ENCODE measurements at regions not wholly inside any gene's neighbourhood (a gene's known extent, or its start where the extent isn't known, plus 50 kb on each side); places are given as distances from the start of the nearest gene placed in this dataset.

DNA sequence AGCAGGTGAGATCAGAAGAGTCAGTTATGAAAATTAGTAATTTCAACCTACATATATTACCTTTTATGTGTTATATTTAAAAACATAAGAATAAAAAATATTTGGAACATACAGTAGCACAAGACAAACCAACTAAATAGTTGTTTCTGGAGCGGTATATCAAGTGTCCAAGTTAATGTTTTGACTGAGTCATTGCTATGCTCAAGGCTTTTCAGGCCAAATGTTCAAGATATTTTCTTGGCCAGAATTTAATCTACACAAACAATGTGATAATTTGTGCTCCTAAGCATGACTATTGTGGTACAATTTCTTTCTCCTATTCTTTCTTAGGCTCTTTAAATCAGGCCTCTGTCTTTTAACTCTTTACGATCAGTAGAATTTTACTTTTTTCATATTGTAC, 412.4 kb downstream of the RAP2B start:
- Histone ChIP-seq H3K9me3 (no peaks in the 10 kb centered on the region), H3K4me3 (no peak overlapping the region), H3K27ac (no peak overlapping the region), H3K36me3 (no peaks in the 10 kb centered on the region), H3K27me3 (no peaks in the 10 kb centered on the region), H3K4me1 (no peaks in the 10 kb centered on the region)
- no peak for DNase-seq (ENCODE audit: low spot score in 2 of 2)
- intact Hi-C loops (cut with DNase I; ENCODE audit: low total_unique reads) = no loop called here
- TF ChIP-seq POLR2A (IDR thresholded peaks at IDR 0.05) = no peak
- no peak for TF ChIP-seq POLR2AphosphoS5 (IDR thresholded peaks at IDR 0.05)
- TF ChIP-seq, protein P1, sequence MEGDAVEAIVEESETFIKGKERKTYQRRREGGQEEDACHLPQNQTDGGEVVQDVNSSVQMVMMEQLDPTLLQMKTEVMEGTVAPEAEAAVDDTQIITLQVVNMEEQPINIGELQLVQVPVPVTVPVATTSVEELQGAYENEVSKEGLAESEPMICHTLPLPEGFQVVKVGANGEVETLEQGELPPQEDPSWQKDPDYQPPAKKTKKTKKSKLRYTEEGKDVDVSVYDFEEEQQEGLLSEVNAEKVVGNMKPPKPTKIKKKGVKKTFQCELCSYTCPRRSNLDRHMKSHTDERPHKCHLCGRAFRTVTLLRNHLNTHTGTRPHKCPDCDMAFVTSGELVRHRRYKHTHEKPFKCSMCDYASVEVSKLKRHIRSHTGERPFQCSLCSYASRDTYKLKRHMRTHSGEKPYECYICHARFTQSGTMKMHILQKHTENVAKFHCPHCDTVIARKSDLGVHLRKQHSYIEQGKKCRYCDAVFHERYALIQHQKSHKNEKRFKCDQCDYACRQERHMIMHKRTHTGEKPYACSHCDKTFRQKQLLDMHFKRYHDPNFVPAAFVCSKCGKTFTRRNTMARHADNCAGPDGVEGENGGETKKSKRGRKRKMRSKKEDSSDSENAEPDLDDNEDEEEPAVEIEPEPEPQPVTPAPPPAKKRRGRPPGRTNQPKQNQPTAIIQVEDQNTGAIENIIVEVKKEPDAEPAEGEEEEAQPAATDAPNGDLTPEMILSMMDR (IDR thresholded peaks at IDR 0.05) = no peak

DNA sequence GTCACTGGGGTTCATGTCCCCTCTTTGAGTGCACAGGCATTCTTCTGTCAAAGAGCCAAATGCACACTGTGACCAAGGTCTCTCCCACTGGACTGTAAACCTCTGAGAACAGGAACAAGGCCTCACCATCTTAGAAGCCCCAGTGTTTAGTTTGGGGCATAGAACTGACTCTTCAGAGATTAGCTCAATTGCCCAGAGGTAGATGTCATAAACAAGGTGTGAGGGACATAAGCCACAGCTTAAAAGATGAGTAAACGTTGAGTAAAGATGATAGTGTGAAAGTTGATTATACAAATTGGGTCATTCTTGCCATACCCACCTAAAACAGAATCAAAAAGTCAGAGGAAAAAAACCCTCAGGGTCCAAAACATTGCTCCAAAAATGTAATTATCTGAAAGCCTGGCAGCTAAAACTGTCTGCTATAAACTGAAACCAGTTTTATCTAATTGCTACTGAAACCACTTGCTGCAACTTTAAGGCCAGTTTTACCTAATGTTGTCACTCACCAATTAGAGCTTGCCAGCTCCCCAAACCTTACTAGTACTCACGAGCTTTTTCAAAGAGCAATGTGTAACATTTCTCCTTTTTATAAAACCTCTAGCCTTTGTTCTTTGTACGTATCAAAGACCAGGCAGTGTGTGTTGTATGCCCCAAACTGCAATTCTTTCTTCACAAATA, 415.2 kb downstream of the RAP2B start:
- TF ChIP-seq, protein P1 (IDR thresholded peaks at IDR 0.05) = no peak
- TF ChIP-seq POLR2A (IDR thresholded peaks at IDR 0.05) (no peak), POLR2AphosphoS5 (IDR thresholded peaks at IDR 0.05) (no peak)
- no peaks in the 10 kb centered on the region for H3K9me3 ChIP-seq
- H3K4me1 ChIP-seq = no peaks in the 10 kb centered on the region
- DNase-seq (ENCODE audit: low spot score in 2 of 2) = no peak
- no peaks in the 10 kb centered on the region for H3K36me3 ChIP-seq
- H3K4me3 ChIP-seq = no peak overlapping the region
- H3K27ac ChIP-seq = no peak overlapping the region
- no peaks in the 10 kb centered on the region for H3K27me3 ChIP-seq
- intact Hi-C loops (cut with DNase I; ENCODE audit: low total_unique reads) = no loop called here

DNA sequence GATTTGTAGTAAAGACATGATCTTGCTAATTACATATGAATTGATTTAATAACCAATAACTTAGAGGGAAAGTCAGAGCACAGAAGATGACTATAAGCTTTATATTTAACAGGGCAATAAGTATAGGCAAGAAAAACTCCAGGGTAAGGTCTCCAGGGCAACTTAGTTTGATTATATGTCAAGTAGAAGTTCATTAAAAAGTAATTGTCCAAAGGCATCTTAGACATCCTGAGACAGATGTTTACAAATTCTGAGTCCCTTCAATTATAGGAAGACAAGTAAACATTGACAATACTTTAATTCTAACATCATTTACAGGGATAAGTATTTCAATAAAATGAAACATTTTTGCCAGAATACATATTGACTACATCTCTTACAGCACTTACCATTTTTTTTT, 416.0 kb downstream of the RAP2B start:
- DNase-seq (ENCODE audit: low spot score in 2 of 2) = no peak
- intact Hi-C loops (cut with DNase I; ENCODE audit: low total_unique reads) = no loop called here
- TF ChIP-seq POLR2AphosphoS5 (IDR thresholded peaks at IDR 0.05) (no peak), POLR2A (IDR thresholded peaks at IDR 0.05) (no peak)
- TF ChIP-seq, protein P1 (IDR thresholded peaks at IDR 0.05) = no peak
- Histone ChIP-seq H3K4me3 (no peak overlapping the region), H3K4me1 (no peaks in the 10 kb centered on the region), H3K36me3 (no peaks in the 10 kb centered on the region), H3K9me3 (no peaks in the 10 kb centered on the region), H3K27ac (no peak overlapping the region), H3K27me3 (no peaks in the 10 kb centered on the region)

DNA sequence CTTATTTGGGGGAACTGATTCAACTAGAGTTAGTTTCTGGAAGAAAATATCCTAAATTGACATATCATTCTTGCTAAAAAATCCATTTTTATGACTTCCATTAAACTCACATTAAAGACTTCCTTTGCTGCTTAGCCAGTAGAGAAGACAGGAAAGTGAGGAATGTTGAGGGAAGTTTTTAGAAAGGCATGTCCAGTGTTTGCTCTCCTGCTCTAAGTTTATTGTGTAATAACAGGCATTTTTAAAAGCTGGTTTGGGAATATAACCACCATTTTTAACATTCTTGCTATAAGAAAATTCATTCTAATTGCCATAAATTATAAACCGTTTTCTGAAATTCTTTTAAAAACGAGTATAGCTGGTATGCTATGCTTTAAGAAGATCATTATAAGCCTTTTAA, 428.0 kb downstream of the RAP2B start:
- no peak for DNase-seq (ENCODE audit: low spot score in 2 of 2)
- TF ChIP-seq, protein P1 (IDR thresholded peaks at IDR 0.05) = no peak
- TF ChIP-seq POLR2A (IDR thresholded peaks at IDR 0.05) (no peak), POLR2AphosphoS5 (IDR thresholded peaks at IDR 0.05) (no peak)
- Histone ChIP-seq H3K9me3 (no peaks in the 10 kb centered on the region), H3K4me1 (no peaks in the 10 kb centered on the region), H3K4me3 (no peak overlapping the region), H3K36me3 (no peaks in the 10 kb centered on the region), H3K27ac (no peak overlapping the region), H3K27me3 (no peaks in the 10 kb centered on the region)
- intact Hi-C loops (cut with DNase I; ENCODE audit: low total_unique reads) = no loop called here

DNA sequence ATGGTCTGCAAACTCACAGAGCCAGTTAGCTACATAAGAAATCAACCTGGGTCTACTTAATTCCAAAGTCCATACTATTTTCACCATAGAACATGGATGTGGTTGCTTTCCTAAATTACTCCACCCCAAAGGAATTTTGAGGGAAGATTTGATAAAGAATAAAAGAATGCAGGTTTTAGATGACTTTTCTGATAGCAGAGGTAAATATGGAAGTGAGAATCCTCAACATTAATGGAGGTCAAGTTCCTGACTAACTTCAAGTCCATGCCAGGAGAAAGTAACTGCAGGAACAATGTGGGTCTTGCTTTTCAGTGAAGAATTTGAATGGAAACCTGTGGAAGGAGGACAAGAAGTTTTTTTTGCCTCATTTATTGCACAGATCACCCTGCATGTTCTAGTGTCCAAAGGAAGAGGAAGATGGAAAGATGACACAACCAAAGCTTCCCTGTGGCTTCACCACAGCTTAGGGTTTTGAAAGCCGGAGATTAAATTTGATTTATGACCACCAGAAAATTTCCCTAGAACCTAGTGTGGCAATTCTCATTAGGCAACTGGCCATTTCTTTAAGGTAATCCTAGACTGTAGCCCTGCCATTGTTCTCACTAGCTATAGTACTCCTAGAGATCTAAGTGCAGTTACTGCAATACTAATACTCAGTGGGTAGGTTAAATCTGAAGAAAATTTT, 429.7 kb downstream of the RAP2B start:
- intact Hi-C loops (cut with DNase I; ENCODE audit: low total_unique reads) = no loop called here

More for the DNA sequence above, 429.7 kb downstream of the RAP2B start:
- TF ChIP-seq POLR2AphosphoS5 (IDR thresholded peaks at IDR 0.05) (no peak), POLR2A (IDR thresholded peaks at IDR 0.05) (no peak)
- TF ChIP-seq, protein P1 (IDR thresholded peaks at IDR 0.05) = no peak
- no peak overlapping the region for H3K27ac ChIP-seq
- H3K4me3 ChIP-seq = no peak overlapping the region
- no peaks in the 10 kb centered on the region for H3K9me3 ChIP-seq
- no peak for DNase-seq (ENCODE audit: low spot score in 2 of 2)
- no peaks in the 10 kb centered on the region for H3K27me3 ChIP-seq
- no peaks in the 10 kb centered on the region for H3K4me1 ChIP-seq
- no peaks in the 10 kb centered on the region for H3K36me3 ChIP-seq

Measured in breast epithelium (tissue), 4 donors.